Fibroblast of skin of scalp (primary cell): ENCODE measurements at regions not wholly inside any gene's neighbourhood (a gene's known extent, or its start where the extent isn't known, plus 50 kb on each side); places are given as distances from the start of the nearest gene placed in this dataset.

Experiments
- DNase-seq: peaks from one replicate; pipeline ENCODE4 v3.0.0-alpha.2; 2013

DNA sequence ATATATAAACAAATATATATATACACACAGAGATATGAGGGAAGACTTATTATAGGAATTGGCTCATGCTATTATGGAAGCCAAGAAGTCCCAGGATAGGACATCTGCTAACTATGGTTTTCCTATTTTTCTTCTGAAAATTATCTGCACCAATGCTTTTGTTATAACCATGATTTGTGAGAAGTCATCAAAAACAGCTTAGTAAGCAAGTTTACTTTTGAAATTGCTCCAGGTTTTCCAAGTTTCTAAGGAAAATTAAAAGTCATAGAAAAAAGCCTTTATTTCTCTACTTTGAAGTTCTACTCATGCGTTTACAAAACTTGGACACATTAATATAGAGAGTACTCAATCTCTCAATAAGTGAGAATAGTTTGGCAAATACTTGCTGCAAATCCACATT is 213.1 kb downstream of the TRAM1L1 start:
- no peak for DNase-seq

- DNase-seq, result no peak
These were observed 214.7 kb downstream of the TRAM1L1 start for GRCh38 chr4:116870686-116871085.

DNA sequence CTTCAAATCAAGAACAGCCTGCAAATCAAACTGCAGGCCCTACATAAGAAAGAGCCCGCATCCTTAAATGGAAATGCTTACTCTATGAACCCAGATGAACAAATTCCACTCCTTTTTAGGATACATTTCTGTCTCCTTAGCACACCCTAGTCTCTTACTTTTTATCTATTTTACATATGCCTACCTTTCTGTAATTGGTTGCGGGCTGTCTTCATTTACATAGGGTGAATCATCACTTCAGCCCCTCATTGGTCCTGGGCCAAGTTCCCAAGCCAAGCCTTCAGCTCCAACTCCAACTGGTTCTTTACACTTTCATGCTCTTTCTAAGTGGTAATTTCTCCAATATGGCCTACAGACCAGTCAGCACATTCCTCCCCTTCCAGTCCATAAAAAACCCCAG is 219.3 kb downstream of the TRAM1L1 start:
- peak; percentile 75 for DNase-seq

DNA sequence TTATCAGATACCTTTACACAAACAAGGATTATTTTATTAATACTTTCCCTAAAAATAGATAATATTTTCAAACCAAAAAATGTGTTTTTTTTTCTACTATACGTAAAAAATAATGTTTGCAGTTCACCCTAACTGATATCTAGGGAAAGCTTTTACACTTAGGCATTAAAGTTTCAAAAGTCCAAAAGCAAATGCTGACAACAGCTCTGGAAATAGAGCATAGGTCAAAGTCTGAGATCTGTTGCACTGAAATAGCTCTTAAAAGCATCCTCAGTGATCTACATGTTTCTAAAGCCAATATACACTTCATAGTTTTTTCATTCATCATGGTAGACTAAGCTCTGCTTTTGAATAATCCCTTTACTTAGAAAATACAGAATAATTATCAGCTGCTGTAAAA is 222.8 kb downstream of the TRAM1L1 start:
- no peak for DNase-seq

GRCh38 chr4:116860891-116861290 is 224.5 kb downstream of the TRAM1L1 start:
- DNase-seq, result no peak

GRCh38 chr4:116849620-116850019 is 235.8 kb downstream of the TRAM1L1 start:
- no peak for DNase-seq

DNA sequence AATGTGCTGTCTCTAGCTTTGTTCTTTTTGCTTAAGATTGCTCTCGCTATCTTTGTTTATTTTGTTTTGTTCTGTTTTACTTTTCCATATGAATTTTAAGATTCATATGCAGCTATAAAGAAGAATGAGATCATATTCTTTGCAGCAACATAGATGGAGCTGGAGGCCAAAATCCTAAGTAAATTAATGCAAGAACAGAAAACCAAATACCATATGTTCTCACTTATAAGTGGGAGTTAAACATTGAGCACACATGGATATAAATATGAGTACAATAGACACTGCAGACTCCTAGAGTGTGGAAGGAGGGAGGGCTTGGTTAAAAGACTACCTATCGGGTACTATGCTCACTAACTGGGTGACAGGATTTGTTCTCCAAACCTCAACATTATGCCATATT is 237.8 kb downstream of the TRAM1L1 start:
- no peak for DNase-seq

- DNase-seq, result peak; percentile 77
These were observed 245.6 kb downstream of the TRAM1L1 start for GRCh38 chr4:116839826-116840225.

- no peak for DNase-seq
These were observed 246.8 kb downstream of the TRAM1L1 start for GRCh38 chr4:116838609-116839008.

GRCh38 chr4:116829187-116829586 is 256.2 kb downstream of the TRAM1L1 start:
- DNase-seq, result no peak

GRCh38 chr4:116824172-116824571 is 261.2 kb downstream of the TRAM1L1 start:
- DNase-seq, result no peak

GRCh38 chr4:116811730-116812129 is 273.6 kb downstream of the TRAM1L1 start:
- no peak for DNase-seq

- DNase-seq, result no peak
These were observed 289.4 kb downstream of the TRAM1L1 start for GRCh38 chr4:116796022-116796421.

GRCh38 chr4:116788723-116789122 is 296.7 kb downstream of the TRAM1L1 start:
- no peak for DNase-seq

DNA sequence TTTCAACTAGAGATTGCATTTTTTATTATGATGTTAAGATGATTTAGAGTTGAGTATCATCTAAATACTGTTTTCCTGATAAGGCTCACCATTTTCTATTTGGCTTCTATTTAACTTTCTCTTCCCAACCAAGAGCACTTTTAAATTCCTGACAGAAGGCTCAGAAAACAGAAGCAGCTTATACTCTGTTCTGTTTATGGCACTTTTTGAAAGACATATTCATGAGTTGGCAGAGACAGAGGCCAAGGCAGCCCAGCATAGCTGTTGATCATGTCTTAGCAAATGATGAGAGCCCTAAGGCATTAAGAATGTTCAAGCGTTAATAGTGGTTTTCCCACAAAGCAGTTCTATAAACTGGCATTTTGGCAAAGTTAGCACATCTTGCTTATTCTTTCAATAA is 330.3 kb downstream of the TRAM1L1 start:
- no peak for DNase-seq

DNA sequence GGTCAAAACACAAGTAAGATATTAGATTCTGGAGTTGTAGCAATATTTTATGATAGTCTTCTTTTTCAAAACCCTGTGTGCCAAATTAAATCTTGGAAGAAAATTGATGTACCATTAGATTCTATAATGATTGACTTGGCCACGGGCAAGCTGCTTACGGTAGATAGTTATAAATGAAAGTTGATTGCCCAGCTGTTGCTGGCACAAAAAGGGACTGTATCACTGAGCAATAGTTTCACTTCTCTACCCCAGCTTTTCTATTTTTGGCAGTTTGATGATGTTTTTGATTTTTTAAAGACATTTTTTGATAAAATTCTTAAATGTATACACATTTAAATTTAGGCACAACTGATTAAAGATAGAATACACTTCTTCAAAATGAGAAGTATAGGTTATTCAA is 333.3 kb downstream of the TRAM1L1 start:
- no peak for DNase-seq

DNA sequence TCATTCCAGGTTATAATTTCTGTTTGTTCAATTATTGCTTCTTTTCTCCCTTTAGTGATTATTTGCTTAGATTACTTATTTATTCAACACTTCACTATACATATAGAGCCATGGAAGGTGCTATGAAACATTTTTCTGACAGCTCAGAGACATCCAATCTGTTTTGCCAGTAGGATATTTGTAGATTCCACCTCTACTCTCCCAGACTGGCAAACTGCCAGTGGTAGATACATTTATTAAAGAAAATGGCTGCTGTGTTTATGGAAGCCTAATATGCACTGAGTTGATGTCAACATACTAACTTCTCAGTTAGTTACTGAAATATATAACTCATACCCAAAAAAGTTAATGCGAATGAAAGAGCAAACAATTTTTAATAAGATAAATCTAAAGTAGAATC is 348.6 kb downstream of the TRAM1L1 start:
- DNase-seq, result no peak

GRCh38 chr4:116734178-116734577 is 351.2 kb downstream of the TRAM1L1 start:
- DNase-seq, result no peak

DNA sequence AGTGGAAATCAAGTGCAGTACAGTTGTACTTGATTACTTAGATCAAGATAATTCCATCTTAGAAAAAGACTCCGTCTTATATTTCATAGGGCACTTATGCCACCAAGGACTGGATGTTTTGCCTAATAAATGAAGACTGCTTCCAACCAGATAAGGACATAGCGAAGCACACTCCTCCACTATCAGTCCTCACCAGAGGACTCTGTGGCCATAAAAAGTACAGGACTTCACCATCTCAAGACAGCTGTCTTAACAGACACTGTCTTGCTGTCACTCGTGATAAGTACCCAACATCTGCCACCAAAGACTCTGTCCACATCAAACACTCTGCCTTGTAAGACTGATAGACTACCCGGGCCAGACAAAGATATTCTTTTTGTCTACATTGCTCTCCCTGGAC is 352.0 kb downstream of the TRAM1L1 start:
- DNase-seq, result no peak

DNA sequence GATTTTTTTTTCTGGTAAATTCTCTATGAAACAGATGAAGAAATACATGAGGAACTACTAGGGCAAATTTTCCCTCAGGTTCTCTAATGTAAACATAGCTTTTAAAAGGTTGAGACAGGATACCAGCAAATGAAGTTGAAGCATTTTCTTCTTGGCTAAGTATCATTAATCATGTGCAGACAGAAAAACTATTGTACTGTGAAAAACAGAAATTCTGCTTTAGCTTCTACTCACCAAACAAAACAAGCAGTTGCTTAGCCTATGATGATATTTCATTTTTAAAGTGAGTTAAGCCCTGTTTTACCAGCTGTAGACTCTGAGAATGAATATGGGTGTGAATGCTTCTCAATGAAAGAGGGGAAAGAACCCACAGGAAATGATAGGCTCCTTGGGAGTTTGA is 358.9 kb downstream of the TRAM1L1 start:
- no peak for DNase-seq

DNA sequence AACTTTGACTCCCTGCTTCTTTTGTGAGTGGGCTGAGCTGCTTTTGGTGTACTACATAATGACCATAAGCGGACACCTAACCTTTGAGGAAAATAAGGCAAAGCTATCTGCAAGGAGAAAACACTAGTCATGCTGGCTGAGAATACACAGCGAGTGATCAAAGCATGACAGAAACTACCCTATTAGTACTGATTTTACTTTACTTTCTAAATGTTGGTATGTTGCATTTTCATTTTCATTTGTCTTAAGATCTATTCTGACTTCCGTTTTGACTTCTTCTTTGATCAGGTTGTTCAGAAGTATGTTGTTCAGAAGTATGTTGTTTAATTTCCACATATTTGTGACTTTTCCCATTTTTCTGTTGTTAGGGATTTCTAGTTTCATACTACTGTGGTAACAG is 361.1 kb downstream of the TRAM1L1 start:
- no peak for DNase-seq

DNA sequence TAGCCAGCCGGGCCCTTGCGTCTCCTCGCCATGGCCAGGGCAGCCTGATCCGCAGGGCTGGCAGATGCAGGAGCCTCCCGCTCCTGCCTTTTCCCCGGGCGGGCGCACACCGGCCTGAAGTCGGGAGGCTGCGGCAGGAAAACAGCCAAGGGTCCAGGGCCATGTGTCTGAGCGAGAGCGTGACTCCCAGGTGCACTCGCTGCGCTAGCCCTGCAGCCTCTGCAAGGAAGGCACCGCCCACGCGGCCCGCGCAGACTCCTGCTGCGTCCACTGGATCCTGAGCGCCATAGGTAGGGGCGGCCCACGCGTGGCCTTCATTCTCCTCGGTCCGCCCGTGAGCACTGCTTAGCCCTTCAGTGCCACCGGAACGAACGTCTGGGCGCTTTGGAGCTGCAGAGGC is 379.9 kb downstream of the TRAM1L1 start:
- no peak for DNase-seq

GRCh38 chr4:116702949-116703348 is 382.4 kb downstream of the TRAM1L1 start:
- no peak for DNase-seq

DNA sequence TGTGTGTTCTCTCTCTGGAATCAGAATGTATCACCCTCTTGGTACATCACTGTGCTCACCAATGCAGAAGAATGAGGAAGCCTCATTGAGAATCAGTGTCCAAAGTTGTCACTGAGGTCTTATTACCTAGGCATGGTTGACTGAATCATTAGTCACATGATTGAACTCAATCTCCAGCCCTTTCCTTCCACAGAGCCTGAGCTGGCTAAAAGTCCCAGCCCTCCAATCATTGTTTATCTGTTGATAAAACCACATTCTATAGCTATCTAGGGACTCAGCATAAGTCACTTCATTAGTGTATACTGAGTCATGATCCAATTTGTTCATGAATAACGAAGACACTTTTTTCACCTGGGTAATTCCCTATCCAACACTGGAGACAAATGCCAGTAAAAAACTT is 396.8 kb downstream of the TRAM1L1 start:
- DNase-seq, result no peak

- DNase-seq, result no peak
These were observed 417.2 kb downstream of the TRAM1L1 start for GRCh38 chr4:116668190-116668589.

DNA sequence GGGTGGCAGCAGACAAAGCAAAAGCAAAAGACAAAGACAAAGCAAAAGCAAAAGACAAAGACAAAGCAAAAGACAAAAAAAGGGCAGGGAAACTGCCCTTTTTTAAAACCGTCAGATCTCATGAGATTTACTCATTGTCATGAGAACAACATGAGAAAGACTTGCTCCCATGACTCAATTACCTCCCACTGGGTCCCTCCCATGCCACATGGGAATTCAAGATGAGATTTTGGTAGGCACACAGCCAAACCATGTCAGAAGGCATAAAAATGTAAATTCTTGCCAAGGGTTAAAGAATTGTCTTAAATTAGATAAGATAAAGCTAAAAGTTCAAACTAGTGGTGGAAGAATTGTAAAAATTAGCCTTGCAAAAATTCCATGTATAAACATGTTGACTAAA is 419.7 kb downstream of the TRAM1L1 start:
- DNase-seq, result peak; percentile 35
